Karpas-422 (cell line): ENCODE measurements at regions not wholly inside any gene's neighbourhood (a gene's known extent, or its start where the extent isn't known, plus 50 kb on each side); places are given as distances from the start of the nearest gene placed in this dataset.
"Not testable (repeated sequence)": the region's sequence is repeated elsewhere in the genome, so short reads cannot be mapped to it uniquely, and the experiment has no call there.

Source experiments
- DNase-seq: peaks from one replicate; pipeline ENCODE4 v3.0.0-alpha.2; 2015
- H2AFZ ChIP-seq: fragments of 200-600 bp; sonication (generic); 2 replicates; pipeline ENCODE4 v1.6.1; 2014; ENCODE audit warnings: antibody characterized with exemption, low read length, mixed read lengths
- H3K27ac ChIP-seq: fragments of 200-600 bp; sonication (generic); 2 replicates; pipeline ENCODE4 v1.5.1; 2014; ENCODE audit warnings: mild to moderate bottlenecking, low read length, moderate library complexity
- H3K27me3 ChIP-seq: fragments of 200-600 bp; sonication (generic); 2 replicates; pipeline ENCODE4 v1.6.1; 2014; ENCODE audit warnings: low read length, mixed read lengths
- H3K36me3 ChIP-seq: fragments of 200-600 bp; sonication (generic); 2 replicates; pipeline ENCODE4 v1.6.1; 2014; ENCODE audit warnings: low read length, mixed read lengths; ENCODE audit not compliant: insufficient read depth
- H3K4me1 ChIP-seq: fragments of 200-600 bp; sonication (generic); 2 replicates; pipeline ENCODE4 v1.6.1; 2014; ENCODE audit warnings: mild to moderate bottlenecking, low read length, mixed read lengths
- H3K4me2 ChIP-seq: fragments of 200-600 bp; sonication (generic); 2 replicates; pipeline ENCODE4 v1.6.1; 2014; ENCODE audit warnings: low read length, low read depth, mild to moderate bottlenecking; ENCODE audit not compliant: poor library complexity, severe bottlenecking
- H3K4me3 ChIP-seq: fragments of 200-600 bp; sonication (generic); 2 replicates; pipeline ENCODE4 v1.5.1; 2014; ENCODE audit warnings: mild to moderate bottlenecking, antibody characterized with exemption, low read length, mixed read lengths
- H3K79me2 ChIP-seq: fragments of 200-600 bp; sonication (generic); 2 replicates; pipeline ENCODE4 v1.6.1; 2014; ENCODE audit warnings: mild to moderate bottlenecking, low read length, mixed read lengths
- H3K9ac ChIP-seq: fragments of 200-600 bp; sonication (generic); 2 replicates; pipeline ENCODE4 v1.6.0; 2014; ENCODE audit warnings: low read length
- H3K9me2 ChIP-seq: fragments of 200-600 bp; sonication (generic), shearing (Covaris generic); replicated peaks from 2 replicates; pipeline ENCODE4 v1.6.0; 2014; ENCODE audit warnings: mild to moderate bottlenecking, low read length, moderate library complexity; ENCODE audit not compliant: insufficient read depth
- H3K9me3 ChIP-seq: fragments of 300-700, 200-600 bp; sonication (generic); 2 replicates; pipeline ENCODE4 v1.6.1; 2014; ENCODE audit warnings: low read length, mixed read lengths
- H4K20me1 ChIP-seq: fragments of 200-600 bp; sonication (generic); 2 replicates; pipeline ENCODE4 v1.6.1; 2014; ENCODE audit warnings: mild to moderate bottlenecking, antibody characterized with exemption, low read length, low read depth; ENCODE audit not compliant: insufficient read depth

- Histone ChIP-seq H3K9me2 (no peaks in the 10 kb centered on the region), H3K9me3 (no peaks in the 10 kb centered on the region), H3K4me1 (no peaks in the 10 kb centered on the region), H3K79me2 (no peaks in the 10 kb centered on the region), H4K20me1 (no peaks in the 10 kb centered on the region), H3K9ac (no peak overlapping the region), H3K4me2 (no peak overlapping the region), H3K4me3 (no peak overlapping the region), H3K27ac (no peak overlapping the region), H2AFZ (peak overlapping the region; percentile 50), H3K36me3 (no peaks in the 10 kb centered on the region), H3K27me3 (no peaks in the 10 kb centered on the region)
- DNase-seq: no peak
These were observed 1168.4 kb downstream of the FSCB start for GRCh38 chr14:43338713-43339112.

GRCh38 chr14:43336351-43336750, 1170.7 kb downstream of the FSCB start:
- Histone ChIP-seq H3K9me3 (no peaks in the 10 kb centered on the region), H3K27me3 (no peaks in the 10 kb centered on the region), H3K9ac (no peak overlapping the region), H3K9me2 (no peaks in the 10 kb centered on the region), H3K4me1 (no peaks in the 10 kb centered on the region), H3K4me3 (no peak overlapping the region), H3K27ac (no peak overlapping the region), H3K79me2 (no peaks in the 10 kb centered on the region), H3K4me2 (no peak overlapping the region), H3K36me3 (no peaks in the 10 kb centered on the region), H4K20me1 (no peaks in the 10 kb centered on the region), H2AFZ (peak overlapping the region; percentile 50)
- DNase-seq: no peak

- H4K20me1 ChIP-seq, H3K4me1 ChIP-seq, H3K9ac ChIP-seq, H3K9me2 ChIP-seq, H2AFZ ChIP-seq, H3K4me3 ChIP-seq, H3K9me3 ChIP-seq, H3K27ac ChIP-seq, H3K36me3 ChIP-seq, H3K79me2 ChIP-seq, DNase-seq, H3K27me3 ChIP-seq, H3K4me2 ChIP-seq: not testable (repeated sequence)
These were observed 1180.3 kb downstream of the FSCB start for GRCh38 chr14:43326501-43327407.

- Histone ChIP-seq H3K27me3 (no peaks in the 10 kb centered on the region), H3K4me3 (no peak overlapping the region), H3K9me2 (no peaks in the 10 kb centered on the region), H2AFZ (peak overlapping the region; percentile 90), H3K9ac (no peak overlapping the region), H3K36me3 (no peaks in the 10 kb centered on the region), H3K79me2 (no peaks in the 10 kb centered on the region), H3K27ac (no peak overlapping the region), H3K4me2 (no peak overlapping the region), H3K9me3 (no peaks in the 10 kb centered on the region), H4K20me1 (no peaks in the 10 kb centered on the region), H3K4me1 (no peaks in the 10 kb centered on the region)
- no peak for DNase-seq
These were observed 1190.7 kb downstream of the FSCB start for GRCh38 chr14:43316427-43316826.

- no peak overlapping the region for H3K9ac ChIP-seq
- no peaks in the 10 kb centered on the region for H3K4me1 ChIP-seq
- H3K27me3 ChIP-seq: no peaks in the 10 kb centered on the region
- no peaks in the 10 kb centered on the region for H4K20me1 ChIP-seq
- no peak overlapping the region for H3K4me3 ChIP-seq
- peak overlapping the region; percentile 66; the same call in 1 of the 2 replicates for H2AFZ ChIP-seq
- DNase-seq: no peak
- H3K4me2 ChIP-seq: no peak overlapping the region
- H3K9me2 ChIP-seq: no peaks in the 10 kb centered on the region
- H3K36me3 ChIP-seq: no peaks in the 10 kb centered on the region
- no peaks in the 10 kb centered on the region for H3K79me2 ChIP-seq
- H3K9me3 ChIP-seq: no peaks in the 10 kb centered on the region
- no peak overlapping the region for H3K27ac ChIP-seq
These were observed 1193.4 kb downstream of the FSCB start for GRCh38 chr14:43313719-43314118.

- Histone ChIP-seq H3K79me2 (no peaks in the 10 kb centered on the region), H2AFZ (peak overlapping the region; percentile 78), H3K4me2 (no peak overlapping the region), H4K20me1 (no peaks in the 10 kb centered on the region), H3K9me2 (no peaks in the 10 kb centered on the region), H3K4me3 (no peak overlapping the region), H3K9me3 (no peaks in the 10 kb centered on the region), H3K36me3 (no peaks in the 10 kb centered on the region), H3K4me1 (no peaks in the 10 kb centered on the region), H3K27me3 (no peaks in the 10 kb centered on the region), H3K27ac (no peak overlapping the region), H3K9ac (no peak overlapping the region)
- no peak for DNase-seq
These were observed 1198.5 kb downstream of the FSCB start for GRCh38 chr14:43308421-43309110.

GRCh38 chr14:43307836-43308235, 1199.2 kb downstream of the FSCB start:
- Histone ChIP-seq H3K27me3 (no peaks in the 10 kb centered on the region), H3K4me2 (no peak overlapping the region), H3K79me2 (no peaks in the 10 kb centered on the region), H3K9me3 (no peaks in the 10 kb centered on the region), H3K36me3 (no peaks in the 10 kb centered on the region), H4K20me1 (no peaks in the 10 kb centered on the region), H3K4me1 (no peaks in the 10 kb centered on the region), H3K4me3 (no peak overlapping the region), H2AFZ (peak overlapping the region; percentile 78), H3K9me2 (no peaks in the 10 kb centered on the region), H3K27ac (no peak overlapping the region), H3K9ac (no peak overlapping the region)
- DNase-seq: no peak

- Histone ChIP-seq H3K27me3 (no peaks in the 10 kb centered on the region), H3K4me3 (no peak overlapping the region), H4K20me1 (no peaks in the 10 kb centered on the region), H3K36me3 (no peaks in the 10 kb centered on the region), H3K27ac (no peak overlapping the region), H3K4me2 (no peak overlapping the region), H2AFZ (peak overlapping the region; percentile 65), H3K79me2 (no peaks in the 10 kb centered on the region), H3K9me3 (no peaks in the 10 kb centered on the region), H3K4me1 (no peaks in the 10 kb centered on the region), H3K9ac (no peak overlapping the region), H3K9me2 (no peaks in the 10 kb centered on the region)
- no peak for DNase-seq
These were observed 1201.0 kb downstream of the FSCB start for GRCh38 chr14:43306053-43306452.
